ENCODE measurements at regions not wholly inside any gene's neighbourhood (a gene's known extent, or its start where the extent isn't known, plus 50 kb on each side); places are given as distances from the start of the nearest gene placed in this dataset.

- H4K20me1 ChIP-seq (replicated peaks in 1 of 2; ENCODE audit: control insufficient read depth in 1 of 2, insufficient read depth in 2 of 2, low read length in 2 of 2), result no peaks in the 10 kb centered on the region
- POLR2A ChIA-PET (ENCODE audit: partially characterized antibody), result no interaction called here
- H3K4ac ChIP-seq (replicated peaks; ENCODE audit: insufficient read length, low read depth, low read length), result no peak overlapping the region
- H3K27me3 ChIP-seq (replicated peaks in 1 of 4; ENCODE audit: control insufficient read depth in 3 of 4, extremely low read depth in 1 of 4, insufficient read depth in 3 of 4, low read length in 3 of 4), result no peaks in the 10 kb centered on the region
- no peaks in the 10 kb centered on the region for H3K36me3 ChIP-seq (ENCODE audit: control insufficient read depth in 2 of 4, insufficient read depth in 4 of 4, low read length in 3 of 4)
- H4K8ac ChIP-seq (ENCODE audit: extremely low read depth, insufficient read depth, low read length), result no peak overlapping the region
- H3K79me1 ChIP-seq (ENCODE audit: low read depth, low read length), result no peaks in the 10 kb centered on the region
- no peak overlapping the region for H2BK15ac ChIP-seq (ENCODE audit: low read length)
- DNase-seq (ENCODE audit: low read depth in 1 of 2, low spot score in 2 of 2) (no peak), FAIRE-seq (no peak)
- TF ChIP-seq EGR1 (IDR thresholded peaks at IDR 0.05; ENCODE audit: borderline replicate concordance, low read depth, low read length), result no peak
- TF ChIP-seq CHD2 (IDR thresholded peaks at IDR 0.05; ENCODE audit: low read length), result no peak
- H4K91ac ChIP-seq (replicated peaks; ENCODE audit: insufficient read length, low read length), result no peak overlapping the region
- peaks cover 0 to 7% (median 0%) of the 10 kb centered on the region in 4 experiments; a peak in 2 of 7 replicates for H3K4me1 ChIP-seq (replicated peaks in 1 of 4; ENCODE audit: control insufficient read depth in 3 of 4, insufficient read depth in 4 of 4, low read length in 3 of 4)
- H4K5ac ChIP-seq (ENCODE audit: insufficient read length, low read depth, low read length), result no peak overlapping the region
- no peak overlapping the region for H2BK5ac ChIP-seq (ENCODE audit: low read depth, low read length)
- H2AFZ ChIP-seq (ENCODE audit: low read length), result no peak overlapping the region
- H2BK12ac ChIP-seq (ENCODE audit: low read depth, low read length), result no peak overlapping the region
- no peak overlapping the region for H3K27ac ChIP-seq (ENCODE audit: low read depth, low read length)
- H3K4me3 ChIP-seq (ENCODE audit: extremely low read depth in 1 of 4, insufficient read depth in 2 of 4, low read depth in 3 of 4, low read length in 4 of 4), result no peak overlapping the region
- no peak overlapping the region for H2BK20ac ChIP-seq (ENCODE audit: low read length)
- no peak overlapping the region for H3K18ac ChIP-seq (ENCODE audit: extremely low read depth, low read length)
- H2BK120ac ChIP-seq (replicated peaks; ENCODE audit: low read depth, low read length), result no peak overlapping the region
- H3K9me3 ChIP-seq (ENCODE audit: insufficient read depth in 2 of 2, low read depth in 1 of 2, low read length in 1 of 2), result no peaks in the 10 kb centered on the region
- no peaks in the 10 kb centered on the region for H3K79me2 ChIP-seq (ENCODE audit: control insufficient read depth in 1 of 2, insufficient read depth in 2 of 2, low read length in 2 of 2)
- H2AK5ac ChIP-seq (ENCODE audit: low read depth, low read length), result no peak overlapping the region
- no peak overlapping the region for H3K23ac ChIP-seq (ENCODE audit: insufficient read length)
- no peak overlapping the region for H3K56ac ChIP-seq (replicated peaks; ENCODE audit: insufficient read length, low read depth, low read length)
- no peak overlapping the region for H3K4me2 ChIP-seq (ENCODE audit: insufficient read depth in 1 of 2, low read depth in 2 of 2, low read length in 2 of 2)
- no peak overlapping the region for H3K9ac ChIP-seq (replicated peaks in 1 of 4; ENCODE audit: extremely low read depth in 1 of 4, low read depth in 3 of 4, low read length in 3 of 4)
- no peak overlapping the region for H3K14ac ChIP-seq (ENCODE audit: insufficient read length)
- CTCF ChIA-PET (ENCODE audit: partially characterized antibody), result no interaction called here
- no peaks in the 10 kb centered on the region for H3K23me2 ChIP-seq (ENCODE audit: low read depth, low read length)
These were observed 86.4 kb downstream of the SKA1 start for GRCh38 chr18:50461251-50461650.
